PC-3 (cell line): ENCODE measurements at regions not wholly inside any gene's neighbourhood (a gene's known extent, or its start where the extent isn't known, plus 50 kb on each side); places are given as distances from the start of the nearest gene placed in this dataset.

Source experiments
- ATAC-seq: fragments of 200-7000 bp; cut with Tn5 transposase; 2 replicates; pipeline ENCODE4 v1.9.1; 2020; ENCODE audit warnings: mild to moderate bottlenecking, moderate library complexity
- BruUV-seq: library from RNA; stranded (reverse); fragments of 400-500 nt; replicated peaks from 2 replicates; lab custom pipeline; 2021; lab: Mats Ljungman, UMichigan
- CTCF ChIA-PET: fragments of 300-600 bp; sonication (Branson Sonifier 250); formaldehyde crosslinking; loops from one replicate; lab custom pipeline; 2022; ENCODE audit warnings: antibody characterized with exemption; lab: Charles Lee
- POLR2A ChIA-PET: fragments of 300-600 bp; sonication (Branson Sonifier 250); formaldehyde crosslinking; loops from one replicate; lab custom pipeline; 2022; ENCODE audit warnings: antibody characterized with exemption; ENCODE audit not compliant: unreplicated experiment; lab: Charles Lee
- DNase-seq: peaks from one replicate; pipeline ENCODE4 v3.0.0-alpha.2; 2015
- H2AFZ ChIP-seq: fragments of 300-600 bp; sonication (generic); 2 replicates; pipeline ENCODE4 v1.6.0; 2016; ENCODE audit warnings: antibody characterized with exemption, low read length
- H3F3A ChIP-seq: fragments of 300-600 bp; sonication (generic); one replicate; pipeline ENCODE4 v1.6.0; 2017; ENCODE audit warnings: antibody characterized with exemption, low read length, control low read depth, mild to moderate bottlenecking; ENCODE audit not compliant: unreplicated experiment
- H3K27ac ChIP-seq: fragments of 300-600 bp; sonication (generic); 2 replicates; pipeline ENCODE4 v1.5.1; 2016; ENCODE audit warnings: mild to moderate bottlenecking, low read length
- H3K27me3 ChIP-seq: fragments of 300-600 bp; sonication (generic); 2 replicates; pipeline ENCODE4 v1.6.1; 2016; ENCODE audit warnings: low read length, mixed read lengths
- H3K36me3 ChIP-seq: fragments of 300-600 bp; sonication (generic); 2 replicates; pipeline ENCODE4 v1.6.1; 2016; ENCODE audit warnings: low read depth, mixed run types, low read length, mixed read lengths
- H3K4me1 ChIP-seq: fragments of 300-600 bp; sonication (generic); 2 replicates; pipeline ENCODE4 v1.5.1; 2016; ENCODE audit warnings: low read length; ENCODE audit not compliant: insufficient read depth
- H3K4me2 ChIP-seq: fragments of 300-600 bp; sonication (generic); 2 replicates; pipeline ENCODE4 v1.6.0; 2016; ENCODE audit warnings: low read length
- H3K4me3 ChIP-seq: fragments of 300-600 bp; sonication (generic); 2 replicates; pipeline ENCODE4 v1.5.1; 2016; ENCODE audit warnings: mild to moderate bottlenecking, low read length, mixed read lengths
- H3K79me2 ChIP-seq: fragments of 300-600 bp; sonication (generic); 2 replicates; pipeline ENCODE4 v1.6.1; 2017; ENCODE audit warnings: low read length, mixed read lengths
- H3K9ac ChIP-seq: fragments of 300-600 bp; sonication (generic); 2 replicates; pipeline ENCODE4 v1.6.0; 2016; ENCODE audit warnings: mild to moderate bottlenecking, low read length
- H3K9me2 ChIP-seq: fragments of 300-600 bp; sonication (generic); replicated peaks from 2 replicates; pipeline ENCODE4 v1.6.1; 2016; ENCODE audit warnings: mixed run types, low read length, mixed read lengths
- H3K9me3 ChIP-seq: fragments of 300-600 bp; sonication (generic); 2 replicates; pipeline ENCODE4 v1.6.1; 2016; ENCODE audit warnings: low read length, mixed read lengths
- H4K20me1 ChIP-seq: fragments of 300-600 bp; sonication (generic); 2 replicates; pipeline ENCODE4 v1.6.1; 2016; ENCODE audit warnings: low read length, mixed read lengths
- EZH2 ChIP-seq: fragments of 300-600 bp; sonication (generic); IDR thresholded peaks from one replicate; pipeline ENCODE4 v1.6.1; 2017; ENCODE audit warnings: antibody characterized with exemption, mild to moderate bottlenecking, low read length; ENCODE audit not compliant: unreplicated experiment
- EZH2phosphoT487 ChIP-seq: fragments of 300-600 bp; sonication (generic); IDR thresholded peaks from 2 replicates; pipeline ENCODE4 v1.6.1; 2018; ENCODE audit warnings: mild to moderate bottlenecking, antibody characterized with exemption, low read length, borderline replicate concordance
- intact Hi-C: fragments of 100-400 bp; cut with micrococcal nuclease; formaldehyde crosslinking; loops from 2 replicates; pipeline ENCODE4 v1.9.0; 2023
- TF ChIP-seq, protein P1 (sequence below): fragments of 300-600 bp; sonication (generic); conservative IDR thresholded peaks from 2 replicates; pipeline ENCODE4 v1.5.1; 2017; ENCODE audit warnings: antibody characterized with exemption, low read depth, mild to moderate bottlenecking, low read length

DNA sequence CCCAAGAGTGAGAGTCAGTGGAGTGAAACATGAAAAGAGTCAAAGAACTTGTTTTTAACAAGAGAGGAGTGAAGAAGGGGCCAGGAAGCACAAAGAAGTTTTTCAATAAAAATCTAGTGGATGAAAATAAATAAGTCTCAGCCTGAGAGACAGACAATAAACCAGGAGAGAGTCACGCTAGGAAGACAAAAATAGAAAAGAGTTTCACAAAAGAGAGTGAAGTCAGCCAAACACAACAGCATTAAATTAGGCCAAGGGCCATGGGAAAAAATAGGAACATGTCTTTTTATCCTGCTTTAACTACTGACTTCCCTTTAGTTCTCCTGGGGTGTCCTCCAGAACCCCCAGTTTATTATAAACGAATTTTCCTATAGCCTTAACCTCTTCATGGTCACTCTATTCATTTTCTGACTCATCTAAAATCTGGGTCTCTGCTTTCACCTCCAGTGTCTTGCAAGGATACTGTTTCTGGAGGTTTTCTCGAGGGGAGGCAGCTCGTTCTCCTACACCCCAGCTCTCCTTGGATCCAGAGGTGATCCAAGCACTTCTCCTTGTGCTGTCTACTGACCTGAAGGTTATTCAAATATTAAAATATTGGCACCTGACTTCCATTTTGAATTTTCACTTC, 571.5 kb upstream of the PPP2R3A start:
- intact Hi-C loops: no loop called here
- H3K27me3 ChIP-seq: no peaks in the 10 kb centered on the region
- H3F3A ChIP-seq: no peaks in the 10 kb centered on the region
- H3K27ac ChIP-seq: no peak overlapping the region
- H3K4me2 ChIP-seq: no peak overlapping the region
- H3K4me3 ChIP-seq: no peak overlapping the region
- H3K4me1 ChIP-seq: no peaks in the 10 kb centered on the region
- no peak overlapping the region for H3K9ac ChIP-seq
- DNase-seq: no peak
- H3K79me2 ChIP-seq: no peaks in the 10 kb centered on the region
- H3K9me3 ChIP-seq: no peaks in the 10 kb centered on the region
- TF ChIP-seq EZH2phosphoT487 (no peak), EZH2 (no peak)
- TF ChIP-seq, protein P1, sequence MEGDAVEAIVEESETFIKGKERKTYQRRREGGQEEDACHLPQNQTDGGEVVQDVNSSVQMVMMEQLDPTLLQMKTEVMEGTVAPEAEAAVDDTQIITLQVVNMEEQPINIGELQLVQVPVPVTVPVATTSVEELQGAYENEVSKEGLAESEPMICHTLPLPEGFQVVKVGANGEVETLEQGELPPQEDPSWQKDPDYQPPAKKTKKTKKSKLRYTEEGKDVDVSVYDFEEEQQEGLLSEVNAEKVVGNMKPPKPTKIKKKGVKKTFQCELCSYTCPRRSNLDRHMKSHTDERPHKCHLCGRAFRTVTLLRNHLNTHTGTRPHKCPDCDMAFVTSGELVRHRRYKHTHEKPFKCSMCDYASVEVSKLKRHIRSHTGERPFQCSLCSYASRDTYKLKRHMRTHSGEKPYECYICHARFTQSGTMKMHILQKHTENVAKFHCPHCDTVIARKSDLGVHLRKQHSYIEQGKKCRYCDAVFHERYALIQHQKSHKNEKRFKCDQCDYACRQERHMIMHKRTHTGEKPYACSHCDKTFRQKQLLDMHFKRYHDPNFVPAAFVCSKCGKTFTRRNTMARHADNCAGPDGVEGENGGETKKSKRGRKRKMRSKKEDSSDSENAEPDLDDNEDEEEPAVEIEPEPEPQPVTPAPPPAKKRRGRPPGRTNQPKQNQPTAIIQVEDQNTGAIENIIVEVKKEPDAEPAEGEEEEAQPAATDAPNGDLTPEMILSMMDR: no peak
- no peak overlapping the region for H2AFZ ChIP-seq
- no peaks in the 10 kb centered on the region for H4K20me1 ChIP-seq
- POLR2A ChIA-PET: no interaction called here
- BruUV-seq: no TSS peak
- H3K36me3 ChIP-seq: no peaks in the 10 kb centered on the region
- CTCF ChIA-PET: no interaction called here
- ATAC-seq: no peak
- no peaks in the 10 kb centered on the region for H3K9me2 ChIP-seq

DNA sequence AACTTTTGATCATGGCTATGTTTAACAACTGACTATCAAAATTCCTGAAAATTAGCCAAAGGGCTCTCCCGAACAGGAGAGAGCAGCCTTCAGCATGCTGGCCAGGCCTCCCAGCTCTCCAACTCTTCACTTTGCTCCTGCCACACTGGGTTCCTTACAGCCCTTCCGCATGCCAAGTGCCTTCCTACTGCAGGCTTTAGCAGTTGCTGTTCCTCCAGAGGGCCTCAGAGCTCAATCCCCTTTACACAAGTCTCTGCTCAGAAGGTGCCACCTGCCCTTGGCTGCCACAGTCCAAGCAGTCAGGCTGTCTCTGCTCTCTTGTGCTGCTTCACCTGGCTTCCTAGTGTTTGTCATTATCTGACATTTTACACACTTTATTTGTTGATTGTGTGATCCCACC, 553.1 kb upstream of the PPP2R3A start:
- Histone ChIP-seq H3K9me2 (no peaks in the 10 kb centered on the region), H3K36me3 (no peaks in the 10 kb centered on the region), H4K20me1 (no peaks in the 10 kb centered on the region), H3K79me2 (no peaks in the 10 kb centered on the region), H3K27me3 (no peaks in the 10 kb centered on the region), H3K4me3 (no peak overlapping the region), H3K9me3 (no peaks in the 10 kb centered on the region), H2AFZ (no peak overlapping the region), H3F3A (no peaks in the 10 kb centered on the region), H3K9ac (no peak overlapping the region), H3K4me2 (no peak overlapping the region), H3K4me1 (no peaks in the 10 kb centered on the region), H3K27ac (no peak overlapping the region)
- intact Hi-C loops: no loop called here
- no TSS peak for BruUV-seq
- no peak for DNase-seq
- CTCF ChIA-PET: no interaction called here
- POLR2A ChIA-PET: no interaction called here
- no peak for TF ChIP-seq EZH2phosphoT487
- TF ChIP-seq EZH2: no peak
- TF ChIP-seq, protein P1: no peak
- ATAC-seq: no peak

DNA sequence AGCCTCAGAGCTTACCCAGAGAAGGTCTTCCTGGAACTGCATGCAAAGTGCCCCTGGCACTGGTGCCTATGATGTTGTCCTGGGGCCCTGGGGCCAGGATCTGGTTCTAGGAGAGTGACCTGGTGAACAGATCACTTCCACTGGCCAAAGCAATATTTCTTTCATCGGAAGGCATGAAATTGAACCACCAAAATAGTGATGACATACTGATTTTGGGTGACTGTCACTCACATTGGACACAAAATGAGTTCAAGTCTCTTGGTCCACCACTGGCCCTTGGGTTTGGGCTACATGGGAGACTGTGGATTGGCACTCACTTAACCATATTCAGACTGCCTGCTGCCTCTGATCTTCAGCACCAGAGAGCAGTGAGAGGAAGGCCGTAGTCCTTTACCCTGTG, 549.3 kb upstream of the PPP2R3A start:
- Histone ChIP-seq H3F3A (no peaks in the 10 kb centered on the region), H3K9ac (no peak overlapping the region), H3K9me2 (no peaks in the 10 kb centered on the region), H4K20me1 (no peaks in the 10 kb centered on the region), H3K4me2 (no peak overlapping the region), H3K9me3 (no peaks in the 10 kb centered on the region), H3K27ac (no peak overlapping the region), H3K79me2 (no peaks in the 10 kb centered on the region), H3K36me3 (no peaks in the 10 kb centered on the region), H2AFZ (no peak overlapping the region), H3K4me1 (no peaks in the 10 kb centered on the region), H3K27me3 (no peaks in the 10 kb centered on the region), H3K4me3 (no peak overlapping the region)
- TF ChIP-seq EZH2 (no peak), EZH2phosphoT487 (no peak)
- TF ChIP-seq, protein P1: no peak
- DNase-seq (no peak), ATAC-seq (no peak)
- ChIA-PET POLR2A (no interaction called here), CTCF (no interaction called here)
- no TSS peak for BruUV-seq
- intact Hi-C loops: no loop called here
